IMR-90 (cell line): ENCODE measurements at regions not wholly inside any gene's neighbourhood (a gene's known extent, or its start where the extent isn't known, plus 50 kb on each side); places are given as distances from the start of the nearest gene placed in this dataset.

Source experiments
- ATAC-seq: fragments of 200-7000 bp; cut with Tn5 transposase; 2 replicates; pipeline ENCODE4 v1.9.1; 2020; ENCODE audit warnings: low read depth, mild to moderate bottlenecking, moderate library complexity
- BruUV-seq: library from RNA; stranded (reverse); fragments of 400-500 nt; replicated peaks from 2 replicates; lab custom pipeline; 2021; lab: Mats Ljungman, UMichigan
- CTCF ChIA-PET: fragments of 300-600 bp; formaldehyde crosslinking; extraction: SDS; loops from one replicate; lab custom pipeline; 2021; ENCODE audit warnings: antibody characterized with exemption; lab: Yijun Ruan, JAX
- POLR2A ChIA-PET: fragments of 300-600 bp; sonication (Branson Sonifier 250); formaldehyde crosslinking; loops from one replicate; lab custom pipeline; 2022; ENCODE audit warnings: antibody characterized with exemption; ENCODE audit not compliant: unreplicated experiment; lab: Charles Lee
- DNase-seq: peaks from one replicate; pipeline ENCODE4 v3.0.0; 2013
- H2AFZ ChIP-seq: replicated peaks from 2 replicates; pipeline ENCODE3; 2013; ENCODE audit warnings: low read length, mild to moderate bottlenecking; ENCODE audit not compliant: poor library complexity
- H2AK5ac ChIP-seq: 2 replicates; pipeline ENCODE4 v1.6.1; 2013; ENCODE audit warnings: low read depth, low read length, inconsistent platforms
- H2AK9ac ChIP-seq: replicated peaks from 2 replicates; pipeline ENCODE3; 2013; ENCODE audit warnings: mild to moderate bottlenecking, low read depth, low read length, moderate library complexity; ENCODE audit not compliant: poor library complexity
- H2BK120ac ChIP-seq: 2 replicates; pipeline ENCODE4 v1.6.1; 2013; ENCODE audit warnings: low read depth, low read length, inconsistent platforms
- H2BK15ac ChIP-seq: 3 replicates; pipeline ENCODE4 v1.6.1; 2013; ENCODE audit warnings: low read depth, low read length, inconsistent platforms
- H2BK20ac ChIP-seq: 2 replicates; pipeline ENCODE4 v1.6.1; 2013; ENCODE audit warnings: low read depth, mild to moderate bottlenecking, inconsistent platforms, low read length, moderate library complexity
- H2BK5ac ChIP-seq: 2 replicates; pipeline ENCODE4 v1.6.1; 2013; ENCODE audit warnings: mild to moderate bottlenecking, low read depth, low read length, inconsistent platforms; ENCODE audit not compliant: poor library complexity, severe bottlenecking
- H3K14ac ChIP-seq: replicated peaks from 2 replicates; pipeline ENCODE4 v1.6.1; 2013; ENCODE audit warnings: low read depth, low read length, inconsistent platforms
- H3K18ac ChIP-seq: 2 replicates; pipeline ENCODE4 v1.6.1; 2013; ENCODE audit warnings: low read depth, low read length, control low read depth
- H3K23ac ChIP-seq: 2 replicates; pipeline ENCODE4 v1.6.1; 2013; ENCODE audit warnings: low read depth, low read length, inconsistent platforms
- H3K27ac ChIP-seq: 2 replicates; pipeline ENCODE4 v1.5.1; 2013; ENCODE audit warnings: mild to moderate bottlenecking, control low read depth, low read length; ENCODE audit not compliant: insufficient read depth
- H3K27me3 ChIP-seq: 2 replicates; pipeline ENCODE4 v1.6.1; 2013; ENCODE audit warnings: low read length; ENCODE audit not compliant: control insufficient read depth, insufficient read depth
- H3K36me3 ChIP-seq: 2 replicates; pipeline ENCODE4 v1.6.1; 2013; ENCODE audit warnings: low read length, mixed read lengths; ENCODE audit not compliant: control insufficient read depth, insufficient read depth
- H3K4ac ChIP-seq: 2 replicates; pipeline ENCODE4 v1.6.1; 2013; ENCODE audit warnings: low read depth, low read length, inconsistent platforms
- H3K4me1 ChIP-seq: 2 replicates; pipeline ENCODE4 v1.6.1; 2013; ENCODE audit warnings: low read length, mixed read lengths; ENCODE audit not compliant: control insufficient read depth, insufficient read depth
- H3K4me2 ChIP-seq: 2 replicates; pipeline ENCODE4 v1.6.1; 2013; ENCODE audit warnings: low read depth, mild to moderate bottlenecking, control low read depth, low read length, moderate library complexity
- H3K4me3 ChIP-seq: 2 replicates; pipeline ENCODE4 v1.5.1; 2013; ENCODE audit warnings: low read depth, mild to moderate bottlenecking, control low read depth, low read length, moderate library complexity; ENCODE audit not compliant: insufficient read depth
- H3K56ac ChIP-seq: 2 replicates; pipeline ENCODE4 v1.6.1; 2013; ENCODE audit warnings: low read length, inconsistent platforms; ENCODE audit not compliant: insufficient read depth; ENCODE audit errors: extremely low read depth
- H3K79me1 ChIP-seq, 2 experiments: 2 replicates each; pipeline ENCODE4 v1.6.1; 2013; ENCODE audit warnings: low read length in 2 of 2, inconsistent platforms in 1 of 2, low read depth in 1 of 2
- H3K9ac ChIP-seq: 2 replicates; pipeline ENCODE4 v1.6.1; 2013; ENCODE audit warnings: low read depth, low read length, control low read depth
- H3K9me1 ChIP-seq: 2 replicates; pipeline ENCODE4 v1.6.1; 2013; ENCODE audit warnings: low read length, inconsistent platforms; ENCODE audit not compliant: insufficient read depth
- H3K9me3 ChIP-seq: 2 replicates; pipeline ENCODE4 v1.6.1; 2013; ENCODE audit warnings: low read length; ENCODE audit not compliant: control insufficient read depth, insufficient read depth
- H4K20me1 ChIP-seq: 2 replicates; pipeline ENCODE4 v1.6.1; 2013; ENCODE audit warnings: low read length, inconsistent platforms; ENCODE audit not compliant: insufficient read depth
- H4K5ac ChIP-seq: 2 replicates; pipeline ENCODE4 v1.6.1; 2013; ENCODE audit warnings: mild to moderate bottlenecking, low read depth, low read length, control low read depth
- H4K8ac ChIP-seq, 2 experiments: 2 replicates each; pipeline ENCODE4 v1.6.1; 2013; ENCODE audit warnings: low read depth in 2 of 2, low read length in 2 of 2, control low read depth in 1 of 2, inconsistent platforms in 1 of 2
- H4K91ac ChIP-seq: 2 replicates; pipeline ENCODE4 v1.6.1; 2013; ENCODE audit warnings: low read depth, low read length, inconsistent platforms; ENCODE audit not compliant: insufficient read depth
- BHLHE40 ChIP-seq: fragments of 150-350 bp; IDR thresholded peaks from 2 replicates; pipeline ENCODE4 v1.6.1; 2016; ENCODE audit warnings: mild to moderate bottlenecking, low read depth, low read length
- CEBPB ChIP-seq: IDR thresholded peaks from 2 replicates; pipeline ENCODE4 v1.6.1; 2012; ENCODE audit warnings: low read depth, low read length, improper control_type of control experiment
- FOS ChIP-seq: fragments of 150-350 bp; IDR thresholded peaks from 2 replicates; pipeline ENCODE4 v1.6.1; 2016; ENCODE audit warnings: low read depth, low read length
- MAFK ChIP-seq: IDR thresholded peaks from 2 replicates; pipeline ENCODE4 v1.6.1; 2012; ENCODE audit warnings: low read depth, low read length, improper control_type of control experiment
- MXI1 ChIP-seq: IDR thresholded peaks from 2 replicates; pipeline ENCODE4 v1.6.1; 2012; ENCODE audit warnings: low read depth, mild to moderate bottlenecking, low read length, moderate library complexity, borderline replicate concordance
- NFE2L2 ChIP-seq: fragments of 150-350 bp; IDR thresholded peaks from 2 replicates; pipeline ENCODE4 v1.6.1; 2016; ENCODE audit warnings: low read depth, mild to moderate bottlenecking, low read length
- POLR2A ChIP-seq: IDR thresholded peaks from 2 replicates; pipeline ENCODE4 v1.6.1; 2012; ENCODE audit warnings: mild to moderate bottlenecking, low read depth, low read length
- RAD21 ChIP-seq: IDR thresholded peaks from 2 replicates; pipeline ENCODE4 v1.6.1; 2012; ENCODE audit warnings: low read length, improper control_type of control experiment
- RCOR1 ChIP-seq: IDR thresholded peaks from 2 replicates; pipeline ENCODE4 v1.6.1; 2012; ENCODE audit warnings: mild to moderate bottlenecking, low read length, improper control_type of control experiment; ENCODE audit not compliant: insufficient replicate concordance
- RFX5 ChIP-seq: IDR thresholded peaks from 2 replicates; pipeline ENCODE4 v1.8.0; 2012; ENCODE audit warnings: low read depth, mild to moderate bottlenecking, low read length, moderate library complexity
- WGBS, 2 experiments: methylation state at CpG; one replicate each; pipeline versions ENCODE4 v1.1.5 to v1.1.7; 2013; ENCODE audit warnings: missing lambda C conversion rate in 2 of 2; ENCODE audit not compliant: insufficient read length in 1 of 2; ENCODE audit errors: extremely low coverage in 2 of 2; 5-methylcytosine and 5-hydroxymethylcytosine counted together
- dilution Hi-C: fragments of 300-500 bp; cut with HindIII; formaldehyde crosslinking; loops from one replicate; pipeline ENCODE4 v1.14.3; 2018; ENCODE audit warnings: low sequenced_read_pairs; ENCODE audit not compliant: unreplicated experiment
- in situ Hi-C: fragments of 300-500 bp; cut with MboI; formaldehyde crosslinking; loops from 3 replicates; pipeline ENCODE4 v1.14.3; 2019; ENCODE audit warnings: low sequenced_read_pairs, inconsistent platforms, mixed read lengths
- intact Hi-C: fragments of 100-400 bp; cut with micrococcal nuclease; formaldehyde crosslinking; loops from 2 replicates; pipeline ENCODE4 v1.10.0; 2022
- TF ChIP-seq, protein P1 (sequence below): conservative IDR thresholded peaks from 2 replicates; pipeline ENCODE4 v1.5.1; 2012; ENCODE audit warnings: mild to moderate bottlenecking, low read depth, low read length, improper control_type of control experiment
- TF ChIP-seq, protein P2 (sequence below): fragments of 150-350 bp; IDR thresholded peaks from 2 replicates; pipeline ENCODE4 v1.6.1; 2016; ENCODE audit warnings: low read depth, mild to moderate bottlenecking, low read length, moderate library complexity, borderline replicate concordance
- TF ChIP-seq, protein P3 (sequence below): fragments of 150-350 bp; IDR thresholded peaks from 2 replicates; pipeline ENCODE4 v1.6.1; 2017; ENCODE audit warnings: mild to moderate bottlenecking, antibody characterized with exemption, low read length, low read depth

DNA sequence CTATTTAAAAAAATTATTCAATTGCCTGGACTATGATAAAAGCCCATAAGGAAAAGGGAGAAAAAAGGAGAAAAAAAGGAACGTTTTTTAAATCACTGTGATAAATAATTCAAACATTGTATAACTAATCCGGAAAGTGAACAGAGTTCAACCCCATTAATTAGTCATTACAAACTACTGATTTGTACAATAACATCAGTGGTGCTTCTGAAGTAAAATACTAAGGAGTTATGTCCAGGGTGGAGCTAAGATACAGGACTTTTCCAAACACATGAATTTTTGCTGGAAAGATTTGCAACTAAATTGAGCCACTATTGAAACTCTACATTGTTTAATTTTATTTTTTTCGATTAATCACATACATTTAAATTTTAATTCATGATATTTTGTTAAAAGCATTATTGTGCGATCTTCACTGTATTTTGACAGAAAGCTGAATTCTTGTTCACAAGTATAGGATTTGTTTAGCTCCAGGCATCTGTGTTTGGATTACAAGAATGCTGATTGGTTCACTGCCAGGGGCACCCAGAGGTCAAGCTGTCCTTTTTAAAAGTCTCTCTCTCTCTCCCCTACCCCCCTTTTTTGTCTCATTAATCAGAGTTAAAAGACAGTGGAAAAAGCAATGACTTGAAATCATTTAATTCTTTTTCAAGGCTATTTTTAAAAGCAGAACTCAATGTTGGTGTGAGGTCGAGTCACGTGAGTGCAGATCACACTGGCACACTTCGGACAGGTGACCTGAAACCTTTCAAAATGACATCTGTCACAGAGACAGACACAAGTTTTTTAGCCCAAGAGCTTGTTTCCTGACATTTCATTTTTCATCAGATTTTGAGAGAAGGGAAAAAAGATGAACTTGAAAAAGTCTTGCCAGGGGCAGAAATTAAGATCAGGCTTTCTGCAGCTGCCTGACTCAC, 387.3 kb downstream of the NR2F1-AS1 start:
- WGBS, 2 experiments = no CpG with 5 or more reads among the region's 7 CpGs
- H3K23ac ChIP-seq = peak overlapping the region; percentile 15; the same call in 1 of the 2 replicates
- DNase-seq (peak; percentile 36), ATAC-seq (no peak)
- H3K4me1 ChIP-seq = peaks cover 7% of the 10 kb centered on the region
- dilution Hi-C loops (no loop called here), in situ Hi-C loops (no loop called here), intact Hi-C loops (loop anchor here (2.0 to 5.0 kb wide), 2 partner anchors 55 to 136 kb away; no protein-coding TSS in a partner anchor)
- H3K9me3 ChIP-seq = no peaks in the 10 kb centered on the region
- ChIA-PET POLR2A (no interaction called here), CTCF (interaction anchor here (1.3 kb wide), 1 partner anchor 9 kb away, joined by 3 read pairs; no protein-coding TSS in a partner anchor)
- no TSS peak for BruUV-seq
- peak overlapping the region; percentile 54 to 61; a peak in 1 of 4 replicates for H4K8ac ChIP-seq
- peak overlapping the region; percentile 9; the same call in 1 of the 2 replicates for H2BK20ac ChIP-seq
- H3K36me3 ChIP-seq = no peaks in the 10 kb centered on the region
- H3K18ac ChIP-seq = peak overlapping the region; percentile 93
- no peak overlapping the region for H2AFZ ChIP-seq
- no peak overlapping the region for H2AK9ac ChIP-seq
- H3K79me1 ChIP-seq = no peaks in the 10 kb centered on the region
- no peaks in the 10 kb centered on the region for H4K20me1 ChIP-seq
- H3K9ac ChIP-seq = peak overlapping the region; percentile 29; the same call in 1 of the 2 replicates
- no peak overlapping the region for H2BK5ac ChIP-seq
- H4K91ac ChIP-seq = peak overlapping the region; percentile 53; the same call in 1 of the 2 replicates
- H2AK5ac ChIP-seq = peak overlapping the region; percentile 56; the same call in 1 of the 2 replicates
- H3K56ac ChIP-seq = peak overlapping the region; percentile 13; the same call in 1 of the 2 replicates
- H3K9me1 ChIP-seq = peaks cover 8% of the 10 kb centered on the region; the same call in 1 of the 2 replicates
- 0 out of 2 replicates have a peak overlapping the region, but pooled peaks have one; percentile 24 for H3K14ac ChIP-seq
- no peak overlapping the region for H3K4me3 ChIP-seq
- peak overlapping the region; percentile 43; the same call in 1 of the 2 replicates for H3K4me2 ChIP-seq
- H3K27ac ChIP-seq = no peak overlapping the region
- peak overlapping the region; percentile 54 for H3K4ac ChIP-seq
- H4K5ac ChIP-seq = peak overlapping the region; percentile 79
- peak overlapping the region; percentile 82; the same call in 2 of the 3 replicates for H2BK15ac ChIP-seq
- H2BK120ac ChIP-seq = peak overlapping the region; percentile 67
- H3K27me3 ChIP-seq = no peaks in the 10 kb centered on the region
- no peak for TF ChIP-seq RCOR1
- TF ChIP-seq MAFK = no peak
- TF ChIP-seq CEBPB = no peak
- no peak for TF ChIP-seq POLR2A
- TF ChIP-seq, protein P1, sequence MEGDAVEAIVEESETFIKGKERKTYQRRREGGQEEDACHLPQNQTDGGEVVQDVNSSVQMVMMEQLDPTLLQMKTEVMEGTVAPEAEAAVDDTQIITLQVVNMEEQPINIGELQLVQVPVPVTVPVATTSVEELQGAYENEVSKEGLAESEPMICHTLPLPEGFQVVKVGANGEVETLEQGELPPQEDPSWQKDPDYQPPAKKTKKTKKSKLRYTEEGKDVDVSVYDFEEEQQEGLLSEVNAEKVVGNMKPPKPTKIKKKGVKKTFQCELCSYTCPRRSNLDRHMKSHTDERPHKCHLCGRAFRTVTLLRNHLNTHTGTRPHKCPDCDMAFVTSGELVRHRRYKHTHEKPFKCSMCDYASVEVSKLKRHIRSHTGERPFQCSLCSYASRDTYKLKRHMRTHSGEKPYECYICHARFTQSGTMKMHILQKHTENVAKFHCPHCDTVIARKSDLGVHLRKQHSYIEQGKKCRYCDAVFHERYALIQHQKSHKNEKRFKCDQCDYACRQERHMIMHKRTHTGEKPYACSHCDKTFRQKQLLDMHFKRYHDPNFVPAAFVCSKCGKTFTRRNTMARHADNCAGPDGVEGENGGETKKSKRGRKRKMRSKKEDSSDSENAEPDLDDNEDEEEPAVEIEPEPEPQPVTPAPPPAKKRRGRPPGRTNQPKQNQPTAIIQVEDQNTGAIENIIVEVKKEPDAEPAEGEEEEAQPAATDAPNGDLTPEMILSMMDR = no peak
- TF ChIP-seq, protein P2, sequence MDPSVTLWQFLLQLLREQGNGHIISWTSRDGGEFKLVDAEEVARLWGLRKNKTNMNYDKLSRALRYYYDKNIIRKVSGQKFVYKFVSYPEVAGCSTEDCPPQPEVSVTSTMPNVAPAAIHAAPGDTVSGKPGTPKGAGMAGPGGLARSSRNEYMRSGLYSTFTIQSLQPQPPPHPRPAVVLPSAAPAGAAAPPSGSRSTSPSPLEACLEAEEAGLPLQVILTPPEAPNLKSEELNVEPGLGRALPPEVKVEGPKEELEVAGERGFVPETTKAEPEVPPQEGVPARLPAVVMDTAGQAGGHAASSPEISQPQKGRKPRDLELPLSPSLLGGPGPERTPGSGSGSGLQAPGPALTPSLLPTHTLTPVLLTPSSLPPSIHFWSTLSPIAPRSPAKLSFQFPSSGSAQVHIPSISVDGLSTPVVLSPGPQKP = no peak
- TF ChIP-seq RFX5 = no peak
- no peak for TF ChIP-seq RAD21
- TF ChIP-seq FOS = no peak
- TF ChIP-seq NFE2L2 = no peak
- TF ChIP-seq, protein P3, sequence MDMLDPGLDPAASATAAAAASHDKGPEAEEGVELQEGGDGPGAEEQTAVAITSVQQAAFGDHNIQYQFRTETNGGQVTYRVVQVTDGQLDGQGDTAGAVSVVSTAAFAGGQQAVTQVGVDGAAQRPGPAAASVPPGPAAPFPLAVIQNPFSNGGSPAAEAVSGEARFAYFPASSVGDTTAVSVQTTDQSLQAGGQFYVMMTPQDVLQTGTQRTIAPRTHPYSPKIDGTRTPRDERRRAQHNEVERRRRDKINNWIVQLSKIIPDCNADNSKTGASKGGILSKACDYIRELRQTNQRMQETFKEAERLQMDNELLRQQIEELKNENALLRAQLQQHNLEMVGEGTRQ = no peak
- TF ChIP-seq MXI1 = no peak
- TF ChIP-seq BHLHE40 = no peak
